SK-MEL-5 (cell line): ENCODE measurements at regions not wholly inside any gene's neighbourhood (a gene's known extent, or its start where the extent isn't known, plus 50 kb on each side); places are given as distances from the start of the nearest gene placed in this dataset.

Source experiments
- DNase-seq: peaks from one replicate; pipeline ENCODE4 v3.0.0-alpha.2; 2016; ENCODE audit warnings: low read depth, low spot score
- in situ Hi-C: cut with HindIII; loops from 2 replicates; pipeline ENCODE4 v1.10.0; 2016; ENCODE audit warnings: low sequenced_read_pairs, high pct_unique_total_duplicates, low pct_unique_long_range_greater_than_20kb

DNA sequence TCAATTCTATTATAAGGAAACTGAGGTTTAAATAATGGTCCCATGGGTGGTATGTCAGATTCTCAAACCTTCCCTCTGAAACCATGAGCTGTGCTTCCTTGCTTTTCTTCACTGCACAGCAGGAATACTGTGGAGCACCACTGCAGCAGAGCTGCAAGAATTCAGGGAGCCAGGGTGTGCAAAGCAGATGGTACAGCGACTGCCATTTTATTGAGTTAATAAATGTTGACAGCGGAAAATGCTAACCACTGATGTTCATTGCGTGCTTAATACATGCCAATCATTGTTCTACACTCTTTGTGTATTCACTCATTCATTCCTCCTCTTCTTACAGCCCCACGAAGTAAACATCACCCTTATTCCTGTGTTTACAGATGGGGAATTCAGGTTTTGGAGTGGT is 152.2 kb upstream of the THSD7B start:
- in situ Hi-C loops, result no loop called here
- DNase-seq, result no peak

DNA sequence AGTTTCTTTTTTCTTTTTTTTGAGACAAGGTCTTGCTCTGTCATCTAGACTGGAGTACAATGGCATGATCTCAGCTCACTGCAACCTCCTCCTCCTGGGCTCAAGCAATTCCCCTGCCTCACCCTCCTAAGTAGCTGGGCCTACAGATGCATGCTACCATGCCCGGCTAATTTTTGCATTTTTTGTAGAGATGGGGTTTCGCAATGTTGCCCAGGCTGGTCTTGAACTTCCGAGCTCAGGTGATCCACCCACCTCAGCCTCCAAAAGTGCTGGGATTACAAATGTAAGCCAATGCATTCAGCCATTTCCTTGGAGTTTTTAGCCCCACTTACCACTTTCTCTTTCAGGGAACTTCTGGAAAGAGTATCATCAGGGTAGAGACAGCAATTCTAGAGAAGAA is 153.3 kb upstream of the THSD7B start:
- in situ Hi-C loops, result no loop called here
- no peak for DNase-seq

- in situ Hi-C loops, result no loop called here
- no peak for DNase-seq
Observed at GRCh38 chr2:136611451-136611850, 153.9 kb upstream of the THSD7B start.

- in situ Hi-C loops, result no loop called here
- no peak for DNase-seq
Observed at GRCh38 chr2:136582628-136583205, 182.6 kb upstream of the THSD7B start.

GRCh38 chr2:136572335-136572734 is 193.0 kb upstream of the THSD7B start:
- in situ Hi-C loops, result no loop called here
- DNase-seq, result no peak

DNA sequence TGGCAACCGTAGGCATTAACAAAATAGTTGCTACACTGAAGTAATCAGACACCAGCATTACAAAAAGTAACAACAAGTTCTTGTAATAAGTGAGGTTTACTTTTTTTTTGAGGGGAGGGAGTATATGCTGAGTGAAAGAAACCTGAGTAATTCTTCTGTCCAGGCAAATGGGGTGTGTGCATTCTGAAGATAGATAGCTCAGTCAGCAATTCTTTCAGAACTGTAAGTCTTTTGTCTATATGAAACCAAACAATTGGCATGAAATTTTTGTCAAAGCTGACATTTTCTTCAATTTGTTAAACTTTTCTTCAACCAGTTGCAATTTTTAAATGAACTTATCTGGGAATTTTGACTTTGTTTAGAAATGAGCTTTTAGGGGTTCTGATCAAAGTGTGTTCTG is 208.1 kb upstream of the THSD7B start:
- in situ Hi-C loops, result no loop called here
- no peak for DNase-seq

DNA sequence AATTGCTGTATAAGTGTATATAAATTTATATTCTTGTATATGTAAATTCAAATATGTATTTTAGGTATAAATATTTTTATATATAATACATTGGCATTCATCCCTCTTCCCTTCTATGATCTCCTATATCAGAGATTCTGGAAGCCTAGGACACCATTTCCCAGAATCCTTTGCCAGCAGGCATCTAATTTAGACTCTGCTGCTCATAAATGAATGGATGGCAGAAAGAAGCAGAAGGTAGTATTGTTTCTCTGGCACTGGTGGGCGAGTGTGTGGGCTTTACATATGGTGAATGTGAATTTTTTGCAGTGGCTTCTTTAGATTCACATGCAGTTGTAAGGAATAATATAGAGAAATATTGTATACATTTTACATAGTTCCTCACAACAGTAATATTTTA is 215.2 kb upstream of the THSD7B start:
- in situ Hi-C loops, result no loop called here
- DNase-seq, result no peak

- DNase-seq, result no peak
- in situ Hi-C loops, result no loop called here
Observed at GRCh38 chr2:136539355-136539754, 226.0 kb upstream of the THSD7B start.

GRCh38 chr2:136538489-136538888 is 226.9 kb upstream of the THSD7B start:
- no peak for DNase-seq
- in situ Hi-C loops, result no loop called here

DNA sequence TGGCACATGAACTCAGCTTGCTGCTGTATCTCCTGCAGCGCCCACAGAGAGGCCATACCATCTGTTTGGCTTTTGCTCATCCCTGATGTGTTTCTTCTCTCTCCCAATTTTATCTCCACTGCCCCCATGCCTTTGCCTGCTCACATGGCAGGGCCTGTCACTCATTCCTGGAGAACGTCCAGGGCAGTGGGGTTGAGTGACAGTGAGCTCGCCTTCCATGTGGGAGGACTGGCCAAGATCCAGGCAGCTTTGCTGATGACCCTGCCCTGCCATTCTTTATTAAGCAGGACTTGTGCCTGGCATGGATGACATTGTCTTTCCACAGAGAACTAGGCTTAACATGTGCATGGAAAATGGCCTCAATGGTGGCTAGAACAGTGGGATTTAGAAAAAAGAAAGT is 230.5 kb upstream of the THSD7B start:
- DNase-seq, result no peak
- in situ Hi-C loops, result no loop called here

GRCh38 chr2:136532171-136532570 is 233.2 kb upstream of the THSD7B start:
- no peak for DNase-seq
- in situ Hi-C loops, result no loop called here

GRCh38 chr2:136531731-136532130 is 233.6 kb upstream of the THSD7B start:
- DNase-seq, result no peak
- in situ Hi-C loops, result no loop called here

- DNase-seq, result no peak
- in situ Hi-C loops, result no loop called here
Observed at GRCh38 chr2:136530146-136530545, 235.2 kb upstream of the THSD7B start.

- DNase-seq, result no peak
- in situ Hi-C loops, result no loop called here
Observed at GRCh38 chr2:136527560-136527959, 237.8 kb upstream of the THSD7B start.

GRCh38 chr2:136522724-136523123 is 242.6 kb upstream of the THSD7B start:
- DNase-seq, result no peak
- in situ Hi-C loops, result no loop called here

GRCh38 chr2:136517716-136518115 is 247.6 kb upstream of the THSD7B start:
- in situ Hi-C loops, result no loop called here
- no peak for DNase-seq

DNA sequence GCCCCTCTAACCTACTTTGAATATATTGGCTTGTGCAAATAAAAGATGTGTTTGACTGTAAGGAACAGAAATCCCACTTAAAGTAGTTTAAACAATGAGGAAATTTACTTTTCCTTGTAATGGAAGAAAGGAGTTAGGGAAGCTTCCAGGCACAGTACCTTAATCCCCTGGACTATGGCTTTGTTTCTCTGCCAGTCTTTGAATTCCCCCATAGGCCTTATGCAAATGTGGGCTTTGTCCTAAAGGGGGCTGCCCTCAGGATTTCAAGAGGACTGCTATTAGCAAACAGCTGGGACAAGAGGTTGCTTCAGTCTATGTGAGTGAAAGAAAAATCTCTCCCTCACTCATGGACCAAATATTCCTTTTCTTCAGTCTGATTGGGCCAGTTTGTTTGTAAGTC is 255.1 kb upstream of the THSD7B start:
- DNase-seq, result no peak
- in situ Hi-C loops, result no loop called here

- in situ Hi-C loops, result no loop called here
- DNase-seq, result no peak
Observed at GRCh38 chr2:136505462-136505861, 259.9 kb upstream of the THSD7B start.

- DNase-seq, result no peak
- in situ Hi-C loops, result no loop called here
Observed at GRCh38 chr2:136502660-136503059, 262.7 kb upstream of the THSD7B start.

DNA sequence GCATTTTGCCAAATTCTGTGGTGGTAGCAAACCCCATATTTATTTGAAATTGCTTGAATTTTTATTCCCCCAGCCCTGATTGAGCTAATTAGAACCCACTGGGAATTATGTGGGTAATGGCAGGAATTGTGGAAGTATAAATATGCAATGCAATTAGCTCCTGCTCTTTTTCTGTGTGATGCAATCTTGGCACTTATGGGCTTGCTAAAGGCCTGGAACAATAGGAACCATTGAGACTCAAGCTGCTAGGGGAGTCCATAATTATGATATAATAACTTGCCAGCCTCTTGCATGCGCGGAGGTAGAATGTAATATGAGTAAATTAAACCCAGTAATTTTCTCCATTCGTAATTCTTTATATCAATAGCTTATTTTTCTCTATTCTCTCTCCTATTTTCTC is 267.6 kb upstream of the THSD7B start:
- DNase-seq, result peak; percentile 10
- in situ Hi-C loops, result no loop called here
